Stomach (tissue), 8 donors: ENCODE measurements at regions not wholly inside any gene's neighbourhood (a gene's known extent, or its start where the extent isn't known, plus 50 kb on each side); places are given as distances from the start of the nearest gene placed in this dataset.

Experiments used
- DNase-seq, 2 donors: peaks; one replicate each; pipeline versions ENCODE4 v3.0.0 to v3.0.0-alpha.2; 2013 to 2019
- H3K27ac ChIP-seq, 5 donors: fragments of 200-600 bp in 4 of 5; sonication (generic) in 4 of 5; one replicate each; pipeline ENCODE4 v1.5.1; 2013 to 2019; ENCODE audit warnings: mild to moderate bottlenecking in 1 of 5, moderate library complexity in 1 of 5
- H3K27me3 ChIP-seq, 3 donors: fragments of 200-600 bp; sonication (generic); one replicate each; pipeline ENCODE4 v1.5.1; 2017 to 2019; ENCODE audit warnings: mixed run types in 1 of 3
- H3K36me3 ChIP-seq, 4 donors: fragments of 200-600 bp; sonication (generic); 1 replicate in 3 of 4; 2 replicates in 1 of 4; pipeline ENCODE4 v1.5.1; 2016 to 2019
- H3K4me1 ChIP-seq, 4 donors: fragments of 200-600 bp; sonication (generic); one replicate each; pipeline ENCODE4 v1.5.1; 2016 to 2019
- H3K4me3 ChIP-seq, 4 donors: fragments of 200-600 bp; sonication (generic) in 3 of 4; one replicate each; pipeline ENCODE4 v1.5.1; 2016 to 2019; ENCODE audit warnings: mild to moderate bottlenecking in 1 of 4
- H3K9me3 ChIP-seq, 4 donors: fragments of 200-600 bp; sonication (generic); one replicate each; pipeline ENCODE4 v1.5.1; 2016 to 2019
- EP300 ChIP-seq: sonication (generic); formaldehyde crosslinking; IDR thresholded peaks from one replicate; pipeline ENCODE4 v1.6.1; 2017; ENCODE audit warnings: antibody characterized with exemption
- POLR2A ChIP-seq, 4 donors: fragments of 450-650 bp; IDR thresholded peaks; one replicate each; pipeline ENCODE4 v1.6.1; 2016; ENCODE audit warnings: antibody characterized with exemption in 4 of 4, control low read depth in 2 of 4, mild to moderate bottlenecking in 1 of 4, moderate library complexity in 1 of 4
- POLR2AphosphoS5 ChIP-seq, 3 donors: sonication (generic); formaldehyde crosslinking; IDR thresholded peaks; one replicate each; pipeline ENCODE4 v1.6.1; 2016; ENCODE audit warnings: antibody characterized with exemption in 3 of 3
- WGBS, 5 donors: extraction: QIAGEN DNeasy Blood & Tissue Kit in 3 of 5; methylation state at CpG; one replicate each; pipeline versions ENCODE4 v1.1.5 to v1.1.7; 2013 to 2018; 5-methylcytosine and 5-hydroxymethylcytosine counted together
- intact Hi-C: fragments of 100-400 bp; cut with DNase I; formaldehyde crosslinking; loops from one replicate; pipeline ENCODE4 v1.15.1; 2023; ENCODE audit warnings: low total_unique reads
- TF ChIP-seq, protein P1 (sequence below), 7 experiments: fragments of 450-650 bp in 4 of 7; fragments of 200-600 bp in 3 of 7; sonication (generic) in 3 of 7; IDR thresholded peaks; one replicate each; pipeline ENCODE4 v1.5.1; 2016 to 2019; ENCODE audit warnings: antibody characterized with exemption in 7 of 7, control low read depth in 2 of 7, mild to moderate bottlenecking in 1 of 7
- donor health status: healthy with polysubstance abuse.
- donor health status: Bipolar disorder and iron deficiency.
- donor health status: healthy.

GRCh38 chr5:39742916-39743315 lies 318.1 kb upstream of the DAB2 start:
- H3K4me1 ChIP-seq = no peaks in the 10 kb centered on the region
- intact Hi-C loops = no loop called here
- no peaks in the 10 kb centered on the region for H3K27me3 ChIP-seq
- 80 to 90% (median 88%) methylated on average over 2 of the region's 2 CpGs for WGBS, 5 donors
- TF ChIP-seq, protein P1, sequence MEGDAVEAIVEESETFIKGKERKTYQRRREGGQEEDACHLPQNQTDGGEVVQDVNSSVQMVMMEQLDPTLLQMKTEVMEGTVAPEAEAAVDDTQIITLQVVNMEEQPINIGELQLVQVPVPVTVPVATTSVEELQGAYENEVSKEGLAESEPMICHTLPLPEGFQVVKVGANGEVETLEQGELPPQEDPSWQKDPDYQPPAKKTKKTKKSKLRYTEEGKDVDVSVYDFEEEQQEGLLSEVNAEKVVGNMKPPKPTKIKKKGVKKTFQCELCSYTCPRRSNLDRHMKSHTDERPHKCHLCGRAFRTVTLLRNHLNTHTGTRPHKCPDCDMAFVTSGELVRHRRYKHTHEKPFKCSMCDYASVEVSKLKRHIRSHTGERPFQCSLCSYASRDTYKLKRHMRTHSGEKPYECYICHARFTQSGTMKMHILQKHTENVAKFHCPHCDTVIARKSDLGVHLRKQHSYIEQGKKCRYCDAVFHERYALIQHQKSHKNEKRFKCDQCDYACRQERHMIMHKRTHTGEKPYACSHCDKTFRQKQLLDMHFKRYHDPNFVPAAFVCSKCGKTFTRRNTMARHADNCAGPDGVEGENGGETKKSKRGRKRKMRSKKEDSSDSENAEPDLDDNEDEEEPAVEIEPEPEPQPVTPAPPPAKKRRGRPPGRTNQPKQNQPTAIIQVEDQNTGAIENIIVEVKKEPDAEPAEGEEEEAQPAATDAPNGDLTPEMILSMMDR (IDR thresholded peaks at IDR 0.05) = no peak
- TF ChIP-seq EP300 (no peak), POLR2A (IDR thresholded peaks at IDR 0.05) (no peak), POLR2AphosphoS5 (IDR thresholded peaks at IDR 0.05) (no peak)
- H3K4me3 ChIP-seq = no peak overlapping the region
- H3K27ac ChIP-seq = no peak overlapping the region
- no peaks in the 10 kb centered on the region for H3K9me3 ChIP-seq
- H3K36me3 ChIP-seq = no peaks in the 10 kb centered on the region
- no peak for DNase-seq

DNA sequence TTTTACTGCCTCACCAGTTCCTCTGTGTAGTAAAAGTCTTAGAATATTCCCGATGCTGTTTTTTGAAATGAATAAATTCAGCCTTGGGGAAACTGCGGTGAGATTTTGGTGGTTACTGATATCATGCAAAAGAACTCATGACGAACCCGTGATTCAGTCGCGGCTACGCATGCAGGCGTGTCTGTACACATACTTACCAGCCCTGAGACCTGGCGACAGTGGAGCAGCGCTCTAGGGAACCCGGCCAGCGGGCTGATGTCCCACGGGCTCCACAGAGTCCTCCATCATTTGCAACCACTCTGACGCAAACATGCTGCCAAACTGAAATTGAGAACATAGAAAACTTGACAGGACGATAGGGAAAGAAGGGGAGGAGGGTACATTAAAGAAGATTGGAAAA lies 315.6 kb upstream of the DAB2 start:
- TF ChIP-seq, protein P1 (IDR thresholded peaks at IDR 0.05) = no peak
- TF ChIP-seq POLR2A (IDR thresholded peaks at IDR 0.05) (no peak), POLR2AphosphoS5 (IDR thresholded peaks at IDR 0.05) (no peak), EP300 (no peak)
- H3K9me3 ChIP-seq = no peaks in the 10 kb centered on the region
- no peak overlapping the region for H3K27ac ChIP-seq
- H3K4me1 ChIP-seq = no peaks in the 10 kb centered on the region
- no peaks in the 10 kb centered on the region for H3K36me3 ChIP-seq
- no peak overlapping the region for H3K4me3 ChIP-seq
- intact Hi-C loops = no loop called here
- WGBS, 5 donors = 92 to 94% (median 94%) methylated on average over 15 of the region's 15 CpGs
- no peak for DNase-seq
- H3K27me3 ChIP-seq = no peaks in the 10 kb centered on the region

DNA sequence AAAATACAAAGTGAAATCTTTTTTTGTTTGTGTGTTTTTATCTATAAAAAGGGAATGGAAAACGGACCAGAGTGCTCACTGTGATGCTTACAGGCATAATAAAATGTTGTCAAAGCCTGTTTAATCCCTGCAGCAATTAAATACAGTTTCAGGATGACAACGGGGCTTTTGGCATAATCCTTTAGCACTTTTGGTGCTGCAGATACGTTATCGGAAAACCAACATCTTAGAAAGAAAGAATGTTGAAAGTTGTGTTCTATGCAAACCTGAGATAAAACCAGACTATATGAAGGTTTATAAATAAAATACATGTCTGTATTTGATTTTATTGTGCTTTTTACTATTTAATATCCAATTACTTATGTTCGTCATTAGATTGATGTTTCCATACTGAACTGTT lies 307.4 kb upstream of the DAB2 start:
- intact Hi-C loops = no loop called here
- no peak for TF ChIP-seq POLR2A (IDR thresholded peaks at IDR 0.05)
- TF ChIP-seq POLR2AphosphoS5 (IDR thresholded peaks at IDR 0.05) = no peak
- TF ChIP-seq, protein P1 (IDR thresholded peaks at IDR 0.05) = no peak
- Histone ChIP-seq H3K4me3 (no peak overlapping the region), H3K9me3 (no peaks in the 10 kb centered on the region), H3K27ac (no peak overlapping the region), H3K4me1 (no peaks in the 10 kb centered on the region), H3K36me3 (no peaks in the 10 kb centered on the region), H3K27me3 (no peaks in the 10 kb centered on the region)
- no peak for DNase-seq
- WGBS, 5 donors = 46 to 64% (median 59%) methylated on average over 5 of the region's 5 CpGs

- H3K4me3 ChIP-seq = no peak overlapping the region
- TF ChIP-seq EP300 (no peak), POLR2A (IDR thresholded peaks at IDR 0.05) (no peak), POLR2AphosphoS5 (IDR thresholded peaks at IDR 0.05) (no peak)
- TF ChIP-seq, protein P1 (IDR thresholded peaks at IDR 0.05) = no peak
- H3K27ac ChIP-seq = no peak overlapping the region
- H3K9me3 ChIP-seq = no peaks in the 10 kb centered on the region
- H3K4me1 ChIP-seq = no peaks in the 10 kb centered on the region
- no peaks in the 10 kb centered on the region for H3K27me3 ChIP-seq
- 77 to 89% (median 88%) methylated on average over 1 of the region's 1 CpG for WGBS, 5 donors
- H3K36me3 ChIP-seq = no peaks in the 10 kb centered on the region
- DNase-seq = no peak
- intact Hi-C loops = no loop called here
These were observed 305.9 kb upstream of the DAB2 start for GRCh38 chr5:39730699-39731098.

DNA sequence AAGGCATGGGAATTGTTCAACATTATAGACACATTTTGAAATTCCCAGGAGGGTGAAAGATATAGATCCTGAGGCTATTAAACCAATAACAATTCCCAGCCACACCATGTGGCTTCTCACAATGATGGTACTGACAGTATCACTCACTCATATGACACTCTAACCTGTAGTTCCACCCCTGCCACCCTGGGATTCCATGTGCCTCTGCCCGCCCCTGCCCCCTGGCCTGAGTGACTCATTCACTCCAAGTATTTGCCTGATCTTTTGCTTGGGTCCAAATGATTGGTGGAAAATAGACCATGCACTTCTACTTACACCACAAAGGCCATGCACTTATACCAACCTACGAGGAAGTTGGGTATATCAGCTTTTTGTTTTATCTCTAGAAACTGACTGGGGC lies 305.2 kb upstream of the DAB2 start:
- intact Hi-C loops = no loop called here
- no peak overlapping the region for H3K27ac ChIP-seq
- H3K36me3 ChIP-seq = no peaks in the 10 kb centered on the region
- no peaks in the 10 kb centered on the region for H3K4me1 ChIP-seq
- DNase-seq = no peak
- 78 to 85% (median 83%) methylated on average over 2 of the region's 2 CpGs for WGBS, 5 donors
- TF ChIP-seq EP300 = no peak
- TF ChIP-seq, protein P1 (IDR thresholded peaks at IDR 0.05) = no peak
- no peak for TF ChIP-seq POLR2AphosphoS5 (IDR thresholded peaks at IDR 0.05)
- TF ChIP-seq POLR2A (IDR thresholded peaks at IDR 0.05) = no peak
- H3K27me3 ChIP-seq = no peaks in the 10 kb centered on the region
- H3K4me3 ChIP-seq = no peak overlapping the region
- H3K9me3 ChIP-seq = no peaks in the 10 kb centered on the region
